Gastroesophageal sphincter (tissue), 4 donors: ENCODE measurements at regions not wholly inside any gene's neighbourhood (a gene's known extent, or its start where the extent isn't known, plus 50 kb on each side); places are given as distances from the start of the nearest gene placed in this dataset.

ENCODE experiments used
- ATAC-seq: fragments of 150-250 bp; one replicate; pipeline ENCODE4 v1.9.1; 2016; ENCODE audit warnings: mild to moderate bottlenecking, moderate library complexity
- H3K27ac ChIP-seq, 4 donors: fragments of 200-600 bp; sonication (generic) in 3 of 4; 1 replicate in 3 of 4; 2 replicates in 1 of 4; pipeline ENCODE4 v1.5.1; 2016 to 2019
- H3K27me3 ChIP-seq: fragments of 200-600 bp; sonication (generic); one replicate; pipeline ENCODE4 v1.5.1; 2019
- H3K36me3 ChIP-seq, 2 donors: fragments of 200-600 bp; sonication (generic); one replicate each; pipeline ENCODE4 v1.5.1; 2019; ENCODE audit warnings: control low read depth in 1 of 2
- H3K4me1 ChIP-seq, 3 donors: fragments of 200-600 bp; sonication (generic); 1 replicate in 2 of 3; 2 replicates in 1 of 3; pipeline ENCODE4 v1.5.1; 2016 to 2019; ENCODE audit warnings: control low read depth in 2 of 3
- H3K4me3 ChIP-seq, 2 donors: fragments of 200-600 bp; sonication (generic); one replicate each; pipeline ENCODE4 v1.5.1; 2019; ENCODE audit warnings: mild to moderate bottlenecking in 1 of 2, moderate library complexity in 1 of 2
- H3K9me3 ChIP-seq, 3 donors: fragments of 200-600 bp; sonication (generic); one replicate each; pipeline ENCODE4 v1.5.1; 2017 to 2019; ENCODE audit warnings: control low read depth in 2 of 3
- CTCF ChIP-seq, 4 experiments: fragments of 200-600 bp in 2 of 4; fragments of 450-650 bp in 2 of 4; sonication (generic) in 1 of 4; IDR thresholded peaks; one replicate each; pipeline ENCODE4 v1.5.1; 2017 to 2019; ENCODE audit warnings: antibody characterized with exemption in 4 of 4, mild to moderate bottlenecking in 2 of 4, moderate library complexity in 2 of 4
- EP300 ChIP-seq: sonication (generic); formaldehyde crosslinking; IDR thresholded peaks from one replicate; pipeline ENCODE4 v1.6.1; 2017; ENCODE audit warnings: antibody characterized with exemption, mild to moderate bottlenecking
- POLR2A ChIP-seq, 2 donors: fragments of 450-650 bp; IDR thresholded peaks; one replicate each; pipeline ENCODE4 v1.6.1; 2017; ENCODE audit warnings: antibody characterized with exemption in 2 of 2, mild to moderate bottlenecking in 2 of 2, moderate library complexity in 1 of 2
- POLR2AphosphoS5 ChIP-seq: sonication (generic); formaldehyde crosslinking; IDR thresholded peaks from one replicate; pipeline ENCODE4 v1.6.1; 2017; ENCODE audit warnings: antibody characterized with exemption
- WGBS, 2 donors: methylation state at CpG; one replicate each; pipeline ENCODE4 v1.1.5; 2018; ENCODE audit warnings: low coverage in 1 of 2; 5-methylcytosine and 5-hydroxymethylcytosine counted together

GRCh38 chr5:8239198-8239597, 370.2 kb downstream of the MTRR start:
- ATAC-seq = no peak
- H3K27me3 ChIP-seq = no peaks in the 10 kb centered on the region
- H3K4me3 ChIP-seq = no peak overlapping the region
- H3K36me3 ChIP-seq = no peaks in the 10 kb centered on the region
- WGBS, 2 donors = 71 to 77% methylated on average over 5 of the region's 5 CpGs
- H3K27ac ChIP-seq = no peak overlapping the region
- no peaks in the 10 kb centered on the region for H3K9me3 ChIP-seq
- TF ChIP-seq POLR2AphosphoS5 = no peak
- no peak for TF ChIP-seq POLR2A (IDR thresholded peaks at IDR 0.05)
- no peak for TF ChIP-seq CTCF (IDR thresholded peaks at IDR 0.05)
- TF ChIP-seq EP300 = no peak
- H3K4me1 ChIP-seq = no peaks in the 10 kb centered on the region

GRCh38 chr5:8239646-8240045, 370.7 kb downstream of the MTRR start:
- Histone ChIP-seq H3K9me3 (no peaks in the 10 kb centered on the region), H3K36me3 (no peaks in the 10 kb centered on the region), H3K4me1 (no peaks in the 10 kb centered on the region), H3K27ac (no peak overlapping the region), H3K27me3 (no peaks in the 10 kb centered on the region), H3K4me3 (no peak overlapping the region)
- 42 to 78% methylated on average over 4 to 5 of the region's 5 CpGs for WGBS, 2 donors
- TF ChIP-seq EP300 (no peak), POLR2AphosphoS5 (no peak), CTCF (IDR thresholded peaks at IDR 0.05) (no peak), POLR2A (IDR thresholded peaks at IDR 0.05) (no peak)
- no peak for ATAC-seq

GRCh38 chr5:8241076-8241475, 372.1 kb downstream of the MTRR start:
- Histone ChIP-seq H3K27ac (no peak overlapping the region), H3K9me3 (no peaks in the 10 kb centered on the region), H3K4me3 (no peak overlapping the region), H3K27me3 (no peaks in the 10 kb centered on the region), H3K4me1 (no peaks in the 10 kb centered on the region), H3K36me3 (no peaks in the 10 kb centered on the region)
- WGBS, 2 donors = 0 to 64% methylated on average over 1 of the region's 1 CpG
- TF ChIP-seq POLR2AphosphoS5 (no peak), EP300 (no peak), CTCF (IDR thresholded peaks at IDR 0.05) (no peak), POLR2A (IDR thresholded peaks at IDR 0.05) (no peak)
- no peak for ATAC-seq

GRCh38 chr5:8241558-8241957, 372.6 kb downstream of the MTRR start:
- no peak overlapping the region for H3K4me3 ChIP-seq
- H3K36me3 ChIP-seq = no peaks in the 10 kb centered on the region
- TF ChIP-seq EP300 (no peak), CTCF (IDR thresholded peaks at IDR 0.05) (no peak), POLR2A (IDR thresholded peaks at IDR 0.05) (no peak), POLR2AphosphoS5 (no peak)
- H3K4me1 ChIP-seq = no peaks in the 10 kb centered on the region
- H3K27me3 ChIP-seq = no peaks in the 10 kb centered on the region
- H3K27ac ChIP-seq = no peak overlapping the region
- no peaks in the 10 kb centered on the region for H3K9me3 ChIP-seq
- WGBS, 2 donors = 75 to 87% methylated on average over 2 to 3 of the region's 3 CpGs
- ATAC-seq = no peak

GRCh38 chr5:8247049-8247899, 378.3 kb downstream of the MTRR start:
- Histone ChIP-seq H3K36me3 (no peaks in the 10 kb centered on the region), H3K4me3 (no peak overlapping the region), H3K4me1 (no peaks in the 10 kb centered on the region), H3K27me3 (no peaks in the 10 kb centered on the region), H3K9me3 (no peaks in the 10 kb centered on the region), H3K27ac (no peak overlapping the region)
- 15 to 33% methylated on average over 5 to 8 of the region's 8 CpGs for WGBS, 2 donors
- ATAC-seq = no peak
- TF ChIP-seq EP300 = no peak
- no peak for TF ChIP-seq CTCF (IDR thresholded peaks at IDR 0.05)
- no peak for TF ChIP-seq POLR2A (IDR thresholded peaks at IDR 0.05)
- no peak for TF ChIP-seq POLR2AphosphoS5
